ENCODE measurements at regions not wholly inside any gene's neighbourhood (a gene's known extent, or its start where the extent isn't known, plus 50 kb on each side); places are given as distances from the start of the nearest gene placed in this dataset.

GRCh38 chr9:100914266-100914665 lies 114.3 kb upstream of the PLPPR1 start:
- Histone ChIP-seq H4K20me1 (ENCODE audit: insufficient read depth, low read length) (no peaks in the 10 kb centered on the region), H3K9me3 (ENCODE audit: low read length) (no peaks in the 10 kb centered on the region), H3K27me3 (ENCODE audit: insufficient read depth, low read length) (no peaks in the 10 kb centered on the region), H3K27ac (ENCODE audit: low read depth, low read length, poor library complexity, severe bottlenecking) (no peak overlapping the region), H3F3A (ENCODE audit: insufficient read depth, low read length) (no peaks in the 10 kb centered on the region), H3K79me2 (ENCODE audit: insufficient read depth, low read length) (no peaks in the 10 kb centered on the region), H3K4me3 (ENCODE audit: low read depth, low read length, poor library complexity, severe bottlenecking) (no peak overlapping the region), H3K4me2 (ENCODE audit: low read length) (no peak overlapping the region), H3K9ac (ENCODE audit: low read length) (no peak overlapping the region), H3K4me1 (ENCODE audit: insufficient read depth, low read length, severe bottlenecking) (no peaks in the 10 kb centered on the region), H2AFZ (ENCODE audit: low read length) (no peak overlapping the region), H3K9me2 (ENCODE audit: low read depth, low read length) (no peaks in the 10 kb centered on the region), H3K36me3 (ENCODE audit: insufficient read depth, low read length) (no peaks in the 10 kb centered on the region)
- TF ChIP-seq EZH2 (IDR thresholded peaks at IDR 0.05; ENCODE audit: borderline replicate concordance, low read length) (no peak), CTCF (IDR thresholded peaks at IDR 0.05; ENCODE audit: low read length) (no peak)

GRCh38 chr9:100919506-100919905 lies 109.0 kb upstream of the PLPPR1 start:
- H3K9me3 ChIP-seq (ENCODE audit: low read length), result no peaks in the 10 kb centered on the region
- H3K27me3 ChIP-seq (ENCODE audit: insufficient read depth, low read length), result no peaks in the 10 kb centered on the region
- no peak overlapping the region for H3K4me2 ChIP-seq (ENCODE audit: low read length)
- no peak overlapping the region for H2AFZ ChIP-seq (ENCODE audit: low read length)
- no peaks in the 10 kb centered on the region for H3K36me3 ChIP-seq (ENCODE audit: insufficient read depth, low read length)
- no peaks in the 10 kb centered on the region for H3F3A ChIP-seq (ENCODE audit: insufficient read depth, low read length)
- TF ChIP-seq CTCF (IDR thresholded peaks at IDR 0.05; ENCODE audit: low read length) (no peak), EZH2 (IDR thresholded peaks at IDR 0.05; ENCODE audit: borderline replicate concordance, low read length) (no peak)
- H3K4me3 ChIP-seq (ENCODE audit: low read depth, low read length, poor library complexity, severe bottlenecking), result no peak overlapping the region
- no peaks in the 10 kb centered on the region for H3K79me2 ChIP-seq (ENCODE audit: insufficient read depth, low read length)
- H3K9me2 ChIP-seq (ENCODE audit: low read depth, low read length), result no peaks in the 10 kb centered on the region
- no peaks in the 10 kb centered on the region for H3K4me1 ChIP-seq (ENCODE audit: insufficient read depth, low read length, severe bottlenecking)
- no peaks in the 10 kb centered on the region for H4K20me1 ChIP-seq (ENCODE audit: insufficient read depth, low read length)
- H3K9ac ChIP-seq (ENCODE audit: low read length), result no peak overlapping the region
- no peak overlapping the region for H3K27ac ChIP-seq (ENCODE audit: low read depth, low read length, poor library complexity, severe bottlenecking)

GRCh38 chr9:100926366-100926765 lies 102.2 kb upstream of the PLPPR1 start:
- no peaks in the 10 kb centered on the region for H3K36me3 ChIP-seq (ENCODE audit: insufficient read depth, low read length)
- H3K4me1 ChIP-seq (ENCODE audit: insufficient read depth, low read length, severe bottlenecking), result no peaks in the 10 kb centered on the region
- no peak overlapping the region for H3K9ac ChIP-seq (ENCODE audit: low read length)
- no peak overlapping the region for H2AFZ ChIP-seq (ENCODE audit: low read length)
- H3K79me2 ChIP-seq (ENCODE audit: insufficient read depth, low read length), result no peaks in the 10 kb centered on the region
- no peaks in the 10 kb centered on the region for H3K9me3 ChIP-seq (ENCODE audit: low read length)
- H3K4me3 ChIP-seq (ENCODE audit: low read depth, low read length, poor library complexity, severe bottlenecking), result no peak overlapping the region
- H3K4me2 ChIP-seq (ENCODE audit: low read length), result no peak overlapping the region
- H3F3A ChIP-seq (ENCODE audit: insufficient read depth, low read length), result no peaks in the 10 kb centered on the region
- no peak for TF ChIP-seq EZH2 (IDR thresholded peaks at IDR 0.05; ENCODE audit: borderline replicate concordance, low read length)
- no peak for TF ChIP-seq CTCF (IDR thresholded peaks at IDR 0.05; ENCODE audit: low read length)
- no peaks in the 10 kb centered on the region for H3K27me3 ChIP-seq (ENCODE audit: insufficient read depth, low read length)
- no peaks in the 10 kb centered on the region for H4K20me1 ChIP-seq (ENCODE audit: insufficient read depth, low read length)
- H3K9me2 ChIP-seq (ENCODE audit: low read depth, low read length), result no peaks in the 10 kb centered on the region
- no peak overlapping the region for H3K27ac ChIP-seq (ENCODE audit: low read depth, low read length, poor library complexity, severe bottlenecking)
